HG02642 (cell line): ENCODE measurements at regions not wholly inside any gene's neighbourhood (a gene's known extent, or its start where the extent isn't known, plus 50 kb on each side); places are given as distances from the start of the nearest gene placed in this dataset.

Experiments used
- ATAC-seq: cut with Tn5 transposase; IDR thresholded peaks from one replicate; pipeline ENCODE4 v1.9.1; 2021; ENCODE audit warnings: mild to moderate bottlenecking; ENCODE audit not compliant: unreplicated experiment, poor library complexity

DNA sequence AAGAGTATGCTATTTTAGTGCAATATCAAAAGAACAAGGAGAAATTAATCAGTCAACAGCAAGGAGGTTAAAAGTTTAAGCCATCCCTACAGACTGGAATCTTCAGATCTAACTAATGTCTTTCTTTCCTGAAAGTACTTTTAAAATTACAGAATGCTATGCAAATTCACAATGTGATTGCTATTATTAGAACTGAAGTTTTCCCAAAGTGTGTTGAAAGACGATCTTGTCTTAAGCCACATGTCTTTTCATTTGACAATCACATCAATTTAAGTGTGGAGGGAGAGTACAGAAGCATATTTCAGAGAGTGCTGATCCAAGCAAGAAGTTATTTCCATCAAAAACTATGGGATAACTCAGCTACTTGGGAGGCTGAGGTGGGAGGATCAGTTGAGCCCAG is 64.7 kb upstream of the TNIP3 start:
- ATAC-seq: no peak

DNA sequence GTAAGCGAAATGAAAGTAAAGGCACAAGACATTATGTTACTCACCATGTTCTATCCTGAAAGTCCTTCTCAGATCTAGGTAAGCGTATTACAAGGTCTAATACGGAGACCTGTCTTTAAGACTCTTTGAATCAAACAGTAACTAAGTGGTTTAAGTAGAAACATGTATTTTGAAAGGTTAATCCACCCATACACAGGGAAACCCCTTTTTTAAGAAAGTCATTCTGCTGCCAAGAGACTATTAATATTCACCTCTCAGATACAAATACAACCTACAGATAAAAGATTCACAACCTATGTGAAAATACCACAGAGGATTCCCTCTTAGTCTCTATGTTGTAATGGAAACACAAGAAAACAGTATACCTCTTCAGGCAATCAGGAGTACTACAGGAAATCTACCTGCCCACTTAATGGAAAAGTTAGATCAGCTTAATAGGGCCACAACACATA is 63.2 kb upstream of the TNIP3 start:
- ATAC-seq: peak; percentile 85

DNA sequence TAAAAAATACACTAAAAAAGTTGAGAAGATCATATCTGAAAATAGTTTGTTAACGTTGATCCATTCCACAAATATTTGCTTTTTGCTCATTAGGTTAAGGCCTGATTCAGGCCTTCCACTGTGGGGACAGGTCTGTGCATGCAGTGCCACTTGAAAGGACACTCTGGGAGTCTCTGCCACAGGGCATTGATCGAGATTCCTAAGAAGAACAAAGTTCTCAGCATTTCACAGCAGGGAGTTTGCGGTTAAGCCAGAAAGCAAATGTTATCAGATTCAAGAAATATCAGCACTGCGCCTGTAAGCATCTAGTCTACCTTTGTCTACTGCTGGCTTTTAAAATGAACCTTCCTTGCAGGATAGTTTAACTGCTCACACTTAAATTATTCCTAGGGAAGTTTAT is 62.2 kb upstream of the TNIP3 start:
- no peak for ATAC-seq

DNA sequence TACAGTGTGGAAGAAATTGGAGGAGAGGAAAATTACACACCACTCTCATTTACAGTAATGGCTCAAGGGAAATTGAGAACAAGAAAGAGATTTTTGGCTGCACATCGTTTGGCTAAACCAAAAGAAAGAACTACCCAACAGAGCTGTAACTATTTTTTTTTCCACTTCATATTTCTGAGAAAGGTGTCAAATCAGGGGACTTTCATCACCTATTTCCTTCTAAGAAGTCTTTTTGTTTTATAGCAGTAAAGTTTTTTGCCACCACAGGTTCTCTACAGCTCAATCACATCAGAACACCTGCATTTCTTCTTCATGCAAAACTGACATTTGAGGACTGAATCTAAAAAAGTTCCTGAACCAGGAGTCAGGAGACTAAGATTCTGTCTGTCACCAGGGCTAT is 57.5 kb upstream of the TNIP3 start:
- no peak for ATAC-seq

DNA sequence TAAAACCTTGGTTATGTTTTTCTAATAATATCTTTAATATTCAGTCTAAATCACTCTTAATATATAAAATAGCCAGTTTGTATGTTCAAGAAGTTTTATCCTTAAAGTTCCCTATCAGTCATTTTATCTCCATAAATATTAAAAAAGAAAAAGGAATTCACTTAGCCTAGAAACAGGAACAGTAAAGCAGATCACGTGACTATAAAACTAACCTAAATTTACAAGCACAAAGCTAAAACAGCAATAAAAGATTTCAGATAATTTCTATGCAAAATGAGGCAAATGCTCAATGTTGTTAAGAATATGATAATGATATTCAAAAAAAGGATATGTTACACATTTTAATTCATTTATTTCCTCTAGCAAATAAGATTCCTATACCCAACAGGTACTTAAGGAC is 57.1 kb upstream of the TNIP3 start:
- ATAC-seq: no peak

DNA sequence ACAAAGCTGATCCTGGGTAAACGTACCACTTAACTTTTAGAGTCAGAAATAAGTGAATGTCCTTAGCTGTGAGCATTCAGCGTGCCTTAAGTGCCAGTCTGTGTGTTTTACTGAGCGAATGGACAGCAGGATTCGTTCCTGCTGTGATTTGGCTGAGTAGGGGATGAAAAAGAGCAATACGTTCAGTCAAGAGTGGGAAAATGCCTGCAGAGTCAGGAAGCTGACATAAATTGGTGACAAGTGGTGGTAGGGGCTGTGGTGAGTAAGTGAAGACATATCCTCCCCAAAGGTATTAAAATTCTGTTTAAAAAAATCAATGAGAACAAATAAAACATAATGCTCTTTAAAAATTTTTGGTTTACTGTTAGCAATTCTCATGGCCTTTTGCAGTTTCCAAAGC is 56.6 kb upstream of the TNIP3 start:
- no peak for ATAC-seq

DNA sequence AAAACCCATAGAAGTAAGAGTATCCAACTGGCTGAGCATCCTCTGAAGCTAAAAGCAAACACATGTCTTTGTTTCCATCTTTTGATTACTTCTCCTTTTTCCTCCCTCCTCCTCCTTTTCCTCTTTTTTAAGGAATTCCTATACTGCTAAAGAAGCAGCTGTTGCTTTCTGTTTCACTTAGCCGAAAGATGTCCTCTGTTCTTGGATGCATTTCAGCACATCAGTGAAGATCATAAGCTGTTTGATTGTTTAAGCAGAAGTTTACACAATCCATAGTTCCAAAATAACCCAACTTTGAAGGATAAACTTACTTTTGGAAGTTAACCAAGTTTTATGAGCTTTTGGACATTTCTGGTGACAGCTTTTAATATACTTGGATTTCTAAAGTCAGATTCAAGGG is 55.1 kb upstream of the TNIP3 start:
- no peak for ATAC-seq

DNA sequence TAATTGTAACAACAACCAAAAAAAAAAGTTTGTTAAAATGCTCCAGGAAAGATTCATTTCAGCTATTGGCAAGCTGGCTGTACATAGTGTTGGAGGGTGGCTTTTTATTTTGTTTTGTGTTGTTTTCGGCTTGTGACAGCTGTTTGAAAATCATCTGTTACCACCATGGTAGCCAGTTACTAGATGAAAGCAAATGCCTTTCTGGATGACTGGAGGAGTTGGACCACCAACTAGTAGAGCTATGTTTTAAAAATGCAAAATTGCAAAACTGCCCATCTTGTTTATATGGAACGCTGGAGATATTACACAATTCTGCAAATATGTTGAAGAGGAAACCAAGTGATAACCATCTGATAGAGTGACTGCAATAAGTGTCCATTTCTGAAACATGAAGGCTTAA is 53.2 kb upstream of the TNIP3 start:
- ATAC-seq: no peak

DNA sequence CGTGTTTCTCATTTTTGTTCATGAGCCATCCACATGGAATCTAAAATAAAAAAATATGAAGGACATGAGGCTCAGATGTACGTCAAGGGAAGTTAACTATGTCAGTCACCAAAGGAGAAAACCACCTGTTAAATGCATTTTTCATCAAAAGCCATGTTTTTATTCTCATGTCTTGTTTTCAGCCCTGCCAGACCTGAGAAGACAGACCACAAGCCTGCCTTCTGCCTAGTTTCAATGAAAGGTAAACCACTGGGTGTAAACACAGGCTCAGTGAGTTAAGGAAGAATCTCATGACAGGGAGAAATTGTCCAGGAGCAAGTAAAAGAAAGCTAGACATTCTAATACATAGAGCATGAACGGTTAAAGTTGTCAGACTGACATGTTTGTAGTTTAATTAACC is 52.3 kb upstream of the TNIP3 start:
- ATAC-seq: no peak

DNA sequence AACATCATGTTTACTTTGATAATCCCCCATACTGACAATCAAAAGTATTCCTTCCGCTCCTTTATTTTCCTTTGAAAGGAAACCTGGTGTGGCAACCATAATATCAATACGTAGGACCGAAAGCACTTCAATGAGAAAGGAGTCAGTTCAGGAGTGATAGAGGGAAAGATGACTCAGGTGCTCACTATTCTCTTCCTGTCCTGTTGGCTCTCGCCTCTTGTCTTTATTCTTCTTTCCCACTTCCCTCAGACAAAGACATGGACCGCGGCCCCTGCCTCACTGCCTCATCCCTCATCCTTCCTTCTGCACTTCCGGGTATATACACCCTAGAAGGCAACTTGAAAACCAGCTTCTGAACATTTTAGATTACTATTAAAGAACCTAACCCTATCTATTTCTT is 49.8 kb upstream of the TNIP3 start:
- no peak for ATAC-seq
